Non-pigmented ciliary epithelial cell (primary cell): ENCODE measurements at regions not wholly inside any gene's neighbourhood (a gene's known extent, or its start where the extent isn't known, plus 50 kb on each side); places are given as distances from the start of the nearest gene placed in this dataset.

Source experiments
- DNase-seq: peaks from one replicate; pipeline ENCODE4 v3.0.0-alpha.2; 2010; ENCODE audit warnings: low read depth

GRCh38 chr2:156647377-156648010 is 211.3 kb downstream of the GPD2 start:
- no peak for DNase-seq

- DNase-seq = no peak
Measured at GRCh38 chr2:156648522-156648921, 212.3 kb downstream of the GPD2 start.

GRCh38 chr2:156649596-156649995 is 213.4 kb downstream of the GPD2 start:
- no peak for DNase-seq

- DNase-seq = no peak
Measured at GRCh38 chr2:156652691-156653090, 216.5 kb downstream of the GPD2 start.

DNA sequence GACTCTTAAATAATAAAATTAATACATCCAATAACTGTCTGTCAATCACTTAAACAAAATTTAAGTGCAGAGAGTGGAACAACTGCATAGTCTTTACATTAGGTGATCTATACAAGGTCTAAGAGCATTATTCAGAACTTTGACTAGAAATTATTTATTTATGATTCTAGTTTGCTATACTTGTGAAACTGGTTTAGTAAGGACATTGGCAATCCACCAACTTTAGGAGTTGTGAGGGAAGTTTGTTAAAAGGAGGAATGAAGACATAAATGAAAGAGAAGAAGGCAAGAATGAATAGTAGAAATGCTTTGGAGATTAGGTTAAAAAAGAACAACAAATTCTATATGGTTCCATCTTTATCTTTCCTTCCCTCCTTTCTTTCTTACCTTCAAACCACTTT is 217.5 kb downstream of the GPD2 start:
- no peak for DNase-seq

DNA sequence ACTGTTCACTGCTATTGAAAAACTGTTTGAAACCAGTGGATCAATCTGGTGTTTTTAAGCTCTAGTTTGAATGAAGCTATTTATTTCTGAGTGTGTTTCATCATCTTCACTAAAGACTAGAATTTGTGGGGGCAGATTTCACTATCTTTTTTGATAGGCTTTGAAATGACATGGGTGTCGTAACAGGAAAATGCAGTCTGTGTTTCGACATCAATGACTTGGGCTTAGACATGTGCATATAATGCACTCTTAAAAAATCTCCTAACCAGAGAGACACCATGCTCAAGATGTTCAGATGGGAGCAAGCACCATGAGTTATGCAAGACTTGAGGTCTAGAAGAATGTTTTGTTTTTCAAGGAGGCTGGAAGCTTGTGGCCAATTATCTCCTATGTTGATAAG is 221.6 kb downstream of the GPD2 start:
- no peak for DNase-seq

DNA sequence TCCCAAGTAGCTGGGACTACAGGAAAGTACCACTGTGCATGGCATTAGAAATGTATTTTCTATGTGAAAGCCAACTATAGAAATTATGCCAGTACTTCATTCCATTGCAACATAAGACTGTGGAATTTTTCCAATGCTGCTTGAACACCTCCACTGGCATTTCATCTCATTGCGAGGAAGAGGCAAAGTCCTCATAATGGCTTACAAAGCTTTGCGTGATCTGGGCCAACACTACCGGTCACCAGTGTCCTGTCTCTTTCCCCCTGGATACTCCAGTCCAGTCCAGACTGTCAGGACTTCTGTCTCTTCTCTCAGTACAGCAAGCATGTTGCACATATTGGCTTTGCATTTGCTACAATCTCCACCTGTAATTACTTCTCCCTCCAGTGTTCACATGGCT is 223.5 kb downstream of the GPD2 start:
- no peak for DNase-seq

GRCh38 chr2:156663757-156664409 is 227.7 kb downstream of the GPD2 start:
- no peak for DNase-seq

- no peak for DNase-seq
Measured at GRCh38 chr2:156666130-156666785, 230.1 kb downstream of the GPD2 start.

- DNase-seq = no peak
Measured at GRCh38 chr2:156670104-156670503, 233.9 kb downstream of the GPD2 start.

GRCh38 chr2:156671706-156672361 is 235.7 kb downstream of the GPD2 start:
- no peak for DNase-seq

- DNase-seq = no peak
Measured at GRCh38 chr2:156672556-156673332, 236.6 kb downstream of the GPD2 start.

DNA sequence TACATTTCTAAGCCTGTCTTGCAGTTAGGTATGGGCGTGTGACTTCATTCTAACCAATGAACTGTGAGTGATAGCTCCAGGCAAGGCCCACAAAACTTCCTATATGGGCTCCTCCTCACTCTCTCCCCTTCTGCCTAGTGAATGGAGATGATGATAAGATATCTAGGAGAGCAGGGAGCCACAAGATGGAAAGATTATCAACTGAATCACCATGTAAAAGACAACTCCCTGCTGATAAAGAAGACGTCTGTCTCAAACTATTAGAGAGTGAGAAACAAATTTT is 237.1 kb downstream of the GPD2 start:
- DNase-seq = no peak

DNA sequence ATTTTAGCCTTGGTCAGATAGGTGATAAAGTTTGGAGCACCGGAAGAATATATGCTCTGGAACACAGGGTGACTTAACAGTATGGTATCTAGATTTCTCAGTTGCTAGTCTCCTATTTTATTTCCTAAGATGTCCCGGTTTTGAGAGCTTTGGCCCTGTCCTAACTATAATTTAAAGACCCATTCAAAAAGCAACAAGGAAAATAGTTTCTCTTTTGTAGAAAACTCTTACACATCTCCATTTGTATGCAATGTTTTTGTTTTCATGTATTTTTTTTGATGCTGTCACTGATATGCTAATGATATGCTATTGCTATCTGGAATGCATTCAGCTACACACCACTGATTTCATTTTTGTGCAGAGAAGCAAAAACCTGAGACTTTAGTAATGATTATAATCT is 237.8 kb downstream of the GPD2 start:
- DNase-seq = no peak

- no peak for DNase-seq
Measured at GRCh38 chr2:156675896-156676295, 239.7 kb downstream of the GPD2 start.

- no peak for DNase-seq
Measured at GRCh38 chr2:156679820-156680219, 243.6 kb downstream of the GPD2 start.

DNA sequence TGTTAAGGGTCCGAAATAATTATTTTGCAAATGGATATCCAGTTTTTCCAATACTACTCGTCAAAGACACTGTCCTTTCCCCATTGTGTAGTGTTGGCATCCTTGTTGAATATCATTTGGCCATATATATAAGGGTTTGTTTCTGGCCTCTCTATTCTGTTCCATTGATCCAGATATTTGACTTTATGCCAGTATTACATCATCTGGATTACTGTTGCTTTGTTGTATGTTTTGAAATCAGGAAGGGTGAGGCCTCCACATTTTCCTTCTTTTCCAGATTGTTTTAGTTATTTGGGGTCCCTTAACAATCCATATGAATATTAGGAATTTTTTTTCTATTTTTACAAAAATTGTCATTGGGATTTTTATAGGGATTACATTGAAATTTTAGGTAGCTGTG is 244.1 kb downstream of the GPD2 start:
- DNase-seq = no peak

- DNase-seq = no peak
Measured at GRCh38 chr2:156687126-156687525, 250.9 kb downstream of the GPD2 start.

- DNase-seq = no peak
Measured at GRCh38 chr2:156687715-156688114, 251.5 kb downstream of the GPD2 start.

- DNase-seq = no peak
Measured at GRCh38 chr2:156689939-156690338, 253.8 kb downstream of the GPD2 start.

- no peak for DNase-seq
Measured at GRCh38 chr2:156691014-156691413, 254.8 kb downstream of the GPD2 start.

DNA sequence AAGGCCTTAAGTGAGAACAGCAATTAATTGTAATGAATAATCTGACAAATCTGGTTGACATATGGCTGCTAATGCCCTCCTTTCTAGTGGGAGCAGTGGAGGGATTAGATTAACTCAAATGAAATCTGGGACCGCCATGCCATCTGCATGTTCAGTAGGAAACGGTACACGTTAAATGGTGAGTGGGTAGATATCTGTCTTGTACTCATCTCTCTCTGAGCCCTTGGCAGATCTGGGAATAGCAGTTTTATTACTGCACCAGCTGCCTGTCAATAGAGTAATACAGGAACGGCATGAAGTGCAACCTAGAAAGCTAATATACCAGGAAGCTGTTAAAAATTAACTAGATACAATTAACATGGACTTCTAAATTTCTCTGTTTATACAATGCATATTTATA is 258.8 kb downstream of the GPD2 start:
- no peak for DNase-seq

- no peak for DNase-seq
Measured at GRCh38 chr2:156695595-156695994, 259.4 kb downstream of the GPD2 start.
